ENCODE measurements at regions not wholly inside any gene's neighbourhood (a gene's known extent, or its start where the extent isn't known, plus 50 kb on each side); places are given as distances from the start of the nearest gene placed in this dataset.

GRCh38 chr4:100803751-100804150 lies 285.9 kb upstream of the EMCN start:
- no peak for DNase-seq (ENCODE audit: low read depth)

- no peak for DNase-seq (ENCODE audit: low read depth)
Measured at GRCh38 chr4:100799761-100800539, 282.1 kb upstream of the EMCN start.

- peak; percentile 74 for DNase-seq (ENCODE audit: low read depth)
Measured at GRCh38 chr4:100797791-100798190, 280.0 kb upstream of the EMCN start.

- DNase-seq (ENCODE audit: low read depth) = no peak
Measured at GRCh38 chr4:100797356-100797755, 279.5 kb upstream of the EMCN start.

GRCh38 chr4:100796332-100796731 lies 278.5 kb upstream of the EMCN start:
- DNase-seq (ENCODE audit: low read depth) = no peak

GRCh38 chr4:100795581-100795980 lies 277.8 kb upstream of the EMCN start:
- no peak for DNase-seq (ENCODE audit: low read depth)

- no peak for DNase-seq (ENCODE audit: low read depth)
Measured at GRCh38 chr4:100790836-100791615, 273.2 kb upstream of the EMCN start.

- DNase-seq (ENCODE audit: low read depth) = no peak
Measured at GRCh38 chr4:100789991-100790390, 272.2 kb upstream of the EMCN start.

- peak; percentile 16 for DNase-seq (ENCODE audit: low read depth)
Measured at GRCh38 chr4:100786481-100786880, 268.7 kb upstream of the EMCN start.

GRCh38 chr4:100782356-100782755 lies 264.5 kb upstream of the EMCN start:
- DNase-seq (ENCODE audit: low read depth) = no peak

DNA sequence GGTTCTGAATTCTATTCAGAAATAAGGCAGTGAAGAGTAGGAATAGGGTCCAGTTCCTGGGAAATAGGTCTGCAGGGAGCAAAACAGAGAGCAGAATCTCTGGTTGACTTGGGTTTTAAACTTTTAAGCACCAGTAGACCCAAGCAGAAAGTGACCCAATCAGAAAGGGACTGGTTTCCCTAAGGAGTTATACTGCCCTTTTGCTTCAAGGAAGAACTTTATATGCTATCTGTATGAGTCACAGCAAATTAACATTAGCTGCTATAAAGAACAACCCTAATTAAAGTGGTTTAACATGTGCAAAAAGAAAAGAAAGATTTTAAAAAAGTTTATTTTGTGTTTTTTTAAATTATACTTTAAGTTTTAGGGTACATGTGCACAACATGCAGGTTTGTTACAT lies 263.6 kb upstream of the EMCN start:
- DNase-seq (ENCODE audit: low read depth) = no peak

DNA sequence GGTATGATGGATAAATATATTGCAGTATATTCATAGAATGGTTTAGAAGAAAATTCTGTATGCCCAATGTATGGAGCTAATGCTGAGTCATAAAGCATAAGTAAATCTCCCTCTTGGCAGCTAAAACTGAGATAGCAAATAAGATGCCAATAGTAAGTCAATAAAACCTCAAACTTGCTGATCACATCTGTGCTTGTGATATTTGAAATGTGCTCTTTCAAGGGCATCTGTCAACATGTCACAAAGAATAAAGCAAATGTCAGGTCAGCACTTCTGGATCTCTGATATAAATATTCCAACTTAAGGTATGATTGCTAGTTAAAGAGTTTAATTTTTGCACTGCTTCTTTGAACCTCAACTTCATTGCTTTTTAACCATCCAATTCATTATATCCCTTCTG lies 262.3 kb upstream of the EMCN start:
- no peak for DNase-seq (ENCODE audit: low read depth)

GRCh38 chr4:100778431-100778830 lies 260.6 kb upstream of the EMCN start:
- no peak for DNase-seq (ENCODE audit: low read depth)

DNA sequence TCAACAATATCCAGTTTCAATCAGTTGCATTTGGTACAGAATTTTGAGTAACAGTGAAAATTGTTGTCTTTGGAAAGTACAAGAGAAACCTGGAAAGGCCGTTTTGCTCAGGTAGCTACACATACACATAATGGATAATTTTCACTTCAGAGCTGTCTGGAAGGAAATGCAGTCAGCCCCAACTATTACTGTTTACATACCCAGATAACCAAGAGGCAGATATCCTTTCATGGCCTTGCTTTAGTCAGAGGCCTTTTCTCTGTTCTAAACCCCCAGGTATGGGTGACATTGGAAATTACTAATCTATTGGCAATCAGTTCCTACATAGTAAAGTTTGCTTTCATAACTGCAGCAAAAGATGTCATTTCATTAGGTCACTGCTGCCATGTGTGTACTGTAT lies 244.9 kb upstream of the EMCN start:
- no peak for DNase-seq (ENCODE audit: low read depth)

GRCh38 chr4:100754751-100755150 lies 236.9 kb upstream of the EMCN start:
- DNase-seq (ENCODE audit: low read depth) = peak; percentile 61

DNA sequence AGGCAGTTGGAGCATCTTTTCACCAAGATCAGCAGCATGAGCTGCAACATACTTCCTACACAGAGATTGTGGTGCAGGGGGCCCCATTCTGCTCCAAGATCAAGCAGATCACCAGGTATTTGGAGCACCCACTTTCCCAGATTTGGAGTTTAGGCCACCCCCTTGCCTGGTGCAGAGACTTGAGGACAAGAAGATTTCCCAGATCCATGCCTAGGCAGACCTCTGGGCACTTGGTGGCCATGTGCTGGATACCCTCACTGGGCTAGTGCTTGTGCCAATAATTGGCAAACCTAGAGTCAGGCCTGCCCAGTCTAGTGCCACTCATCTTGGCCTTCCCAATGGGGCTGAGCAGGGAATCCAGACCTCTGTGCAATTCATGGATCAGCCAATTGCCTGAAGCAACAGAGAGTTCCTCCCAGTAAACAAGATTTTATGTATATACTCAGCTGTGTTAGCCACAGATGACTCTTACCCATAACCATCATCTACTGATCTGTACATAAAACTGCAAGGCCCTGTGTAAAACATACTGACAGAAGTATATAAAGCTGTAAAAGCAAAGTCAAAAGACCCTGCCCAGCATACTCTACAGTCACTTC lies 228.4 kb upstream of the EMCN start:
- DNase-seq (ENCODE audit: low read depth) = no peak

DNA sequence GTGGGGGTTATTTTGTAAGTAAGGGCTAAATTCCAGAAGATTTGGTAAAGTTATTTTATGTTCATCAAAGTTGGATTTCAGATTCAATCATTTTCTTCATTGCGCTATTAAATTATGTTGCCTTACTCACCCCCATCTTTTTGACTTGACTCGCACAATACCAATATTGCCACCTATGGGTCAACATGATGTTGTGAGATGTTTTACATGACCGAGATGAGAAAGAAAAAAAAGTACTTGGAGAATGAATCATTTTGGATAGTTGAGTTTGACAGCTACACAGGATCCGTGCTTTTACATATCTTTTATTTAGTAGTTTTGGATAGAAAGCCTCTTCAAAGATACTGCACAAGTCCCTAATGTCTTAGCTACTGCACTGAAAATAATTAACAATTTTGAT lies 224.2 kb upstream of the EMCN start:
- peak; percentile 47 for DNase-seq (ENCODE audit: low read depth)

DNA sequence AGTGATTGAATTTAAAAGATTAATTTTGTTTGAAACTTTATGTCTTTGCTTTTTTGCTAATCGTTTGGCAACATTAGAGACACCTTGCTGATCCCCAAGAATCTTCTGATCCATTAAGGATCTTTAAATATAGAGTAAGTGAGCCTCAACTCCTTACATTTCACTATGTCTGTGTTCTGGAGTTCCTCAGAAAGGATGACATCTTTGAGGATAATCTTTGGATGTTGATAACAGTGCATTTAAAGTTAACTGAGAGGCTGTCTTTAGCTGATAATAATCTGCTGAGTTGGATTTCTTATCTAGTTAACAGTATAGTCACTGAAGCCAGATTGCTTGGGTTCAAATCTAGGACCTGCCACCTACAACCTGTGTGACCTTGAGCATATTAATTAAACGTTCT lies 221.6 kb upstream of the EMCN start:
- DNase-seq (ENCODE audit: low read depth) = no peak

DNA sequence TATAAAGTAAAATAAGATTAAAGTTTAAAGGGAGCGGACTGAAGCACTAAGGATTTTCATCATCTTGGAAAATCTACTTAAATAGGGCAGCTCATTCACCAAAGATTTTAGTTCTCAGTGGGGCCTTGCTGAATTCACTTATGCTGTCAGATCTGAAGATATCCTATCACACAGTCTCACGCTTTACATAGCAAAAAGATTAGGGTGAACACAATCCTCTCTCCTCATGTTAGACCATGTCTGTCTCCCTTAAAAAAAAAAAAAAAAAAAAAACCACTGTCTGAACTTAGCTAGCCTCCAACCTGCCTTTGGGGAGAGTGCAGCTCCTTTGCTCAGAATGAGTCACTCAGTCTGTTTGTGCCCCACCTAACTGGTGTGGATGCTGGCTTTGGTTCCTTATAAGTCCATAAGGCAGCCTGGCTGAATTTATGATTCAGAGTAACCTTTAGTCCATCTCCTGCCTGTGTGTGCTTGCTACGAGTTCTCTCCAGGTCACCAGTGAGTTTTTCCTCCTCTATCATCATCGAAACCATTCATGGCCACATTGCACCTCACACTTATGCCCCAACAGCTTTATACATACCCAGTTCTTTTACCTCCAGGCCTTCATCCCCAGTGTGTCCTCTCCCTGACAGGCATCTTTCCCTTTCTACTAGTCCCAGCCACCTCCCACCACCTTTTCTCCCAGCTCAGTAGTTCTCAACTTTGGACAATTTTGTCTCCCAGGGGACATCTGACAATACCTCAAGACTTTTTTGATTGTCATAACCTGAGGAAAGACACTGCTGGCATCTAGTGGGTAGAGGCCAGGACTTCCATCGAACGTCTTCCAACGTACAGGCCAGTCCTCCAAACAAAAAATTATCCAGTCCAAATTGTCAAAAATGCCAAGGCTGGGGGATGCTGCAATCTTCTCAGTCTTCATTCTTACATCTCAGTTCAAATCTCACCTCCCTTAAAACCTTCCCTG lies 220.7 kb upstream of the EMCN start:
- DNase-seq (ENCODE audit: low read depth) = peak; percentile 79

DNA sequence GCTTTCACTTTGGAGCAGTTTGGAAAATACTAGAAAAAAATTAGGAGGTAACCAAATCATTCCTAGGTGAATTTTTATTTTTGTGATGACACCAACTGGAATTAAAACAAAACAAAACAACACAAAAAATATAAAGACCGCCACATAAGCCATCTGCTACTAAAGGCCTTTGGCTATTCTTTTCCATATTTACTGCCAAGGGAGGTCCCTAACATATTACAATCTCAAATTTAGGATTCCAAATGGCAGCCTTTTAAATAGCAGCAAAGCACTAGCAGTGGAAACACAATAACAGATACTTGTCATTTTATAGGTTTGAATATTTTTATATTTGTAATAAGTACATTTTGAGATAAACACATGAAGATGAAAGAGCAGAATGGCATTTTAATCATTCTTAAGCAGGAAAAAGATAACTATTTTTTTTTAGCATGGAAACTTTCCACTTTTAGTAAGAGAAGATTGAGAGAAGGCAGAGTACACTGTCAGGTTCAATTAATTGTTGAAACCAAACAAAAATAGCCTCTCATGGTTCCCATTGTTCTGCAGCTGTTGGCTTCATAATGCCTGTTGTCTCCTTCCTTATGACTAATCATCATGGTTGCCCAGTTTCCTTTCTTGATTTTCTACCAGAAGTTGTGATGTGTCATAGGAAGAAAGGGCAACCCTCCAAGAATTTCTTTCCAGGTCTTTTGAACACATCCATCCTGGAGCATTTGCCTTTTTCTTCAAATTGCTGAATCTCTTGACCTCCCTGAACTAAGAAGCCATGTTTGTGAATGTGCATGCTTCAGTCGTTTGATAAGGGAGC lies 219.0 kb upstream of the EMCN start:
- peak; percentile 85 for DNase-seq (ENCODE audit: low read depth)

DNA sequence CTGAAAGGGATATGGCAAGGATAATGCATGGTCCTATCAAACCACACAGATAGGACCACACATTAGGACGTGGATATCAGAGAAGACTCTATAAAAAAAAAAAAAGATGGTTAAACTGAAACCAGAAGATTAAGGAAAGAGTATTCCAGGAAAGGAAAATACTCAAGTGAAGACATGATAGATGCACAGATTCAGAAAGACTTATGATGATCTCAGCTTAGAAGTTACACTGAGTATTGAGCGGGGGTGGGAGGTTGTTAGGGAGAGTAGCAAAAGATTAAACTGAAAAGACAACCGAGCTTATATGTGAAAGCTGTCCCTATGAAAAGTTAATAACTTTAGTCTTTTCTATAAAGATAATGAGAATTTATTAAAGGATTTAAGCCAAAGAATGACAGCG lies 211.0 kb upstream of the EMCN start:
- DNase-seq (ENCODE audit: low read depth) = peak; percentile 80
